ENCODE measurements at regions not wholly inside any gene's neighbourhood (a gene's known extent, or its start where the extent isn't known, plus 50 kb on each side); places are given as distances from the start of the nearest gene placed in this dataset.

- ChIA-PET POLR2A (no interaction called here), CTCF (no interaction called here)
- Mint-ChIP-seq H3K27ac (no peak overlapping the region), H3K4me1 (no peaks in the 10 kb centered on the region), H3K9me3 (peaks cover 6 to 15% (median 12%) of the 10 kb centered on the region in 5 donors), H3K4me3 (no peak overlapping the region), H3K27me3 (peaks cover under 1 to 25% of the 10 kb centered on the region in 2 donors), H3K36me3 (no peaks in the 10 kb centered on the region)
- no peak overlapping the region for H3K4me3 ChIP-seq (ENCODE audit: low read length)
- DNase-seq = no peak
- H3K9me3 ChIP-seq (ENCODE audit: low read length) = no peaks in the 10 kb centered on the region
- no peak overlapping the region for H3K27ac ChIP-seq (ENCODE audit: low read depth, low read length)
- no peaks in the 10 kb centered on the region for H3K4me1 ChIP-seq (ENCODE audit: insufficient read depth, low read length)
- H3K27me3 ChIP-seq (ENCODE audit: insufficient read depth, low read length, poor library complexity, severe bottlenecking) = no peaks in the 10 kb centered on the region
- H3K36me3 ChIP-seq (ENCODE audit: insufficient read depth, low read length) = no peaks in the 10 kb centered on the region
These were observed 225.3 kb upstream of the SULF2 start for GRCh38 chr20:48010623-48011022.

- no peaks in the 10 kb centered on the region for H3K27me3 ChIP-seq (ENCODE audit: insufficient read depth, low read length, poor library complexity, severe bottlenecking)
- no peaks in the 10 kb centered on the region for H3K36me3 ChIP-seq (ENCODE audit: insufficient read depth, low read length)
- no peaks in the 10 kb centered on the region for H3K4me1 ChIP-seq (ENCODE audit: insufficient read depth, low read length)
- ChIA-PET POLR2A (no interaction called here), CTCF (no interaction called here)
- H3K4me3 Mint-ChIP-seq = no peak overlapping the region
- peaks cover 6 to 15% (median 12%) of the 10 kb centered on the region in 5 donors for H3K9me3 Mint-ChIP-seq
- no peak for DNase-seq
- peaks cover 11 to 41% of the 10 kb centered on the region in 2 donors for H3K27me3 Mint-ChIP-seq
- no peak overlapping the region for H3K4me3 ChIP-seq (ENCODE audit: low read length)
- H3K4me1 Mint-ChIP-seq = no peaks in the 10 kb centered on the region
- no peak overlapping the region for H3K27ac ChIP-seq (ENCODE audit: low read depth, low read length)
- H3K27ac Mint-ChIP-seq = no peak overlapping the region
- H3K9me3 ChIP-seq (ENCODE audit: low read length) = no peaks in the 10 kb centered on the region
- no peaks in the 10 kb centered on the region for H3K36me3 Mint-ChIP-seq
These were observed 223.7 kb upstream of the SULF2 start for GRCh38 chr20:48008850-48009515.

- ChIA-PET POLR2A (no interaction called here), CTCF (no interaction called here)
- Histone ChIP-seq H3K27ac (ENCODE audit: low read depth, low read length) (no peak overlapping the region), H3K4me3 (ENCODE audit: low read length) (no peak overlapping the region), H3K4me1 (ENCODE audit: insufficient read depth, low read length) (no peaks in the 10 kb centered on the region), H3K36me3 (ENCODE audit: insufficient read depth, low read length) (no peaks in the 10 kb centered on the region), H3K27me3 (ENCODE audit: insufficient read depth, low read length, poor library complexity, severe bottlenecking) (no peaks in the 10 kb centered on the region), H3K9me3 (ENCODE audit: low read length) (no peaks in the 10 kb centered on the region)
- H3K36me3 Mint-ChIP-seq = no peaks in the 10 kb centered on the region
- H3K4me1 Mint-ChIP-seq = no peaks in the 10 kb centered on the region
- no peak overlapping the region for H3K4me3 Mint-ChIP-seq
- no peak overlapping the region for H3K27ac Mint-ChIP-seq
- H3K9me3 Mint-ChIP-seq = peaks cover 6 to 8% (median 7%) of the 10 kb centered on the region in 5 donors
- peaks cover 16 to 38% of the 10 kb centered on the region in 2 donors for H3K27me3 Mint-ChIP-seq
- DNase-seq = no peak
These were observed 222.1 kb upstream of the SULF2 start for GRCh38 chr20:48007351-48007750.

- no peak overlapping the region for H3K27ac Mint-ChIP-seq
- H3K4me1 Mint-ChIP-seq = no peaks in the 10 kb centered on the region
- H3K9me3 Mint-ChIP-seq = peaks cover 0 to 3% (median 0%) of the 10 kb centered on the region in 5 donors
- no peak for DNase-seq
- no peak overlapping the region for H3K4me3 Mint-ChIP-seq
- H3K4me1 ChIP-seq (ENCODE audit: insufficient read depth, low read length) = no peaks in the 10 kb centered on the region
- H3K27me3 ChIP-seq (ENCODE audit: insufficient read depth, low read length, poor library complexity, severe bottlenecking) = no peaks in the 10 kb centered on the region
- H3K4me3 ChIP-seq (ENCODE audit: low read length) = no peak overlapping the region
- CTCF ChIA-PET = no interaction called here
- no peaks in the 10 kb centered on the region for H3K9me3 ChIP-seq (ENCODE audit: low read length)
- POLR2A ChIA-PET = no interaction called here
- no peaks in the 10 kb centered on the region for H3K36me3 Mint-ChIP-seq
- peaks cover 18 to 46% of the 10 kb centered on the region in 2 donors for H3K27me3 Mint-ChIP-seq
- H3K36me3 ChIP-seq (ENCODE audit: insufficient read depth, low read length) = no peaks in the 10 kb centered on the region
- no peak overlapping the region for H3K27ac ChIP-seq (ENCODE audit: low read depth, low read length)
These were observed 221.0 kb upstream of the SULF2 start for GRCh38 chr20:48006036-48006833.

GRCh38 chr20:48003021-48003420, 217.7 kb upstream of the SULF2 start:
- H3K27ac ChIP-seq (ENCODE audit: low read depth, low read length) = no peak overlapping the region
- H3K9me3 ChIP-seq (ENCODE audit: low read length) = no peaks in the 10 kb centered on the region
- Mint-ChIP-seq H3K4me1 (no peaks in the 10 kb centered on the region), H3K36me3 (no peaks in the 10 kb centered on the region), H3K27me3 (peaks cover 18 to 40% of the 10 kb centered on the region in 2 donors), H3K4me3 (no peak overlapping the region), H3K27ac (no peak overlapping the region), H3K9me3 (peaks cover 0 to 3% (median 0%) of the 10 kb centered on the region in 5 donors)
- no peak overlapping the region for H3K4me3 ChIP-seq (ENCODE audit: low read length)
- H3K36me3 ChIP-seq (ENCODE audit: insufficient read depth, low read length) = no peaks in the 10 kb centered on the region
- POLR2A ChIA-PET = no interaction called here
- no peaks in the 10 kb centered on the region for H3K27me3 ChIP-seq (ENCODE audit: insufficient read depth, low read length, poor library complexity, severe bottlenecking)
- no peaks in the 10 kb centered on the region for H3K4me1 ChIP-seq (ENCODE audit: insufficient read depth, low read length)
- CTCF ChIA-PET = no interaction called here
- DNase-seq = no peak

GRCh38 chr20:48002517-48002970, 217.3 kb upstream of the SULF2 start:
- H3K4me1 ChIP-seq (ENCODE audit: insufficient read depth, low read length) = no peaks in the 10 kb centered on the region
- H3K27ac ChIP-seq (ENCODE audit: low read depth, low read length) = no peak overlapping the region
- H3K4me3 ChIP-seq (ENCODE audit: low read length) = no peak overlapping the region
- no peaks in the 10 kb centered on the region for H3K9me3 ChIP-seq (ENCODE audit: low read length)
- Mint-ChIP-seq H3K36me3 (no peaks in the 10 kb centered on the region), H3K9me3 (peaks cover 0 to 3% (median 0%) of the 10 kb centered on the region in 5 donors), H3K4me1 (no peaks in the 10 kb centered on the region), H3K27ac (no peak overlapping the region), H3K4me3 (no peak overlapping the region), H3K27me3 (peaks cover 18 to 39% of the 10 kb centered on the region in 2 donors)
- CTCF ChIA-PET = no interaction called here
- H3K27me3 ChIP-seq (ENCODE audit: insufficient read depth, low read length, poor library complexity, severe bottlenecking) = no peaks in the 10 kb centered on the region
- POLR2A ChIA-PET = no interaction called here
- no peaks in the 10 kb centered on the region for H3K36me3 ChIP-seq (ENCODE audit: insufficient read depth, low read length)
- DNase-seq = no peak

GRCh38 chr20:47999166-47999565, 213.9 kb upstream of the SULF2 start:
- Histone ChIP-seq H3K4me1 (ENCODE audit: insufficient read depth, low read length) (no peaks in the 10 kb centered on the region), H3K27ac (ENCODE audit: low read depth, low read length) (no peak overlapping the region), H3K36me3 (ENCODE audit: insufficient read depth, low read length) (no peaks in the 10 kb centered on the region), H3K9me3 (ENCODE audit: low read length) (no peaks in the 10 kb centered on the region), H3K4me3 (ENCODE audit: low read length) (no peak overlapping the region), H3K27me3 (ENCODE audit: insufficient read depth, low read length, poor library complexity, severe bottlenecking) (no peaks in the 10 kb centered on the region)
- H3K4me3 Mint-ChIP-seq = no peak overlapping the region
- DNase-seq = no peak
- no peak overlapping the region for H3K27ac Mint-ChIP-seq
- ChIA-PET CTCF (no interaction called here), POLR2A (no interaction called here)
- peaks cover 9 to 33% of the 10 kb centered on the region in 2 donors for H3K27me3 Mint-ChIP-seq
- H3K4me1 Mint-ChIP-seq = no peaks in the 10 kb centered on the region
- H3K9me3 Mint-ChIP-seq = peaks cover 0 to 3% (median 0%) of the 10 kb centered on the region in 5 donors
- no peaks in the 10 kb centered on the region for H3K36me3 Mint-ChIP-seq

- Mint-ChIP-seq H3K4me3 (no peak overlapping the region), H3K27ac (no peak overlapping the region), H3K9me3 (peaks cover 0 to 3% (median 0%) of the 10 kb centered on the region in 5 donors), H3K27me3 (peaks cover 4 to 29% of the 10 kb centered on the region in 2 donors), H3K4me1 (no peaks in the 10 kb centered on the region), H3K36me3 (no peaks in the 10 kb centered on the region)
- no peaks in the 10 kb centered on the region for H3K9me3 ChIP-seq (ENCODE audit: low read length)
- DNase-seq = no peak
- H3K4me1 ChIP-seq (ENCODE audit: insufficient read depth, low read length) = no peaks in the 10 kb centered on the region
- no peak overlapping the region for H3K4me3 ChIP-seq (ENCODE audit: low read length)
- H3K27ac ChIP-seq (ENCODE audit: low read depth, low read length) = no peak overlapping the region
- CTCF ChIA-PET = no interaction called here
- H3K27me3 ChIP-seq (ENCODE audit: insufficient read depth, low read length, poor library complexity, severe bottlenecking) = no peaks in the 10 kb centered on the region
- POLR2A ChIA-PET = no interaction called here
- no peaks in the 10 kb centered on the region for H3K36me3 ChIP-seq (ENCODE audit: insufficient read depth, low read length)
These were observed 213.5 kb upstream of the SULF2 start for GRCh38 chr20:47998736-47999135.
